ENCODE measurements at regions not wholly inside any gene's neighbourhood (a gene's known extent, or its start where the extent isn't known, plus 50 kb on each side); places are given as distances from the start of the nearest gene placed in this dataset.

DNA sequence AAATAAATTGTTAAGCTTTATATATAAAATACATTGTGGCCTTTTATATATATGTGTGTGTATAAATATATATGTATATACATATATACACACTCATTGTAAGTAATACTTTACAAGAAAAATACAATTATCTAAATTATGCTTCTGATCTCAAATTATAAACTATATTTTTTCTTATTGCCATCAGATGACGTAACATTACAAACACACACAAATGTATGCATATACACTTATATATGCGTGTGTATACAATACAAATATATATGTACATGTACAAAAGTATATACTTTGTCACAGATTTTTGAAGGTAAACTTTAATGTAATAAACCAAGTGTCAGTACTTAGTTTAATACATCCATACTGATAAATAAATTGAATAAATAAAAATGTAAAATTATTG, 278.9 kb upstream of the LMO3 start:
- no peak overlapping the region for H3K27ac Mint-ChIP-seq (ENCODE audit: unreplicated experiment)
- peaks cover 11% of the 10 kb centered on the region for H3K4me1 Mint-ChIP-seq
- H3K4me3 Mint-ChIP-seq: no peak overlapping the region
- H3K36me3 Mint-ChIP-seq (ENCODE audit: low read depth): no peaks in the 10 kb centered on the region
- H3K27me3 Mint-ChIP-seq (ENCODE audit: low read depth): no peaks in the 10 kb centered on the region
- no peak for DNase-seq (ENCODE audit: low read depth, low spot score)
- TF ChIP-seq, protein P1, sequence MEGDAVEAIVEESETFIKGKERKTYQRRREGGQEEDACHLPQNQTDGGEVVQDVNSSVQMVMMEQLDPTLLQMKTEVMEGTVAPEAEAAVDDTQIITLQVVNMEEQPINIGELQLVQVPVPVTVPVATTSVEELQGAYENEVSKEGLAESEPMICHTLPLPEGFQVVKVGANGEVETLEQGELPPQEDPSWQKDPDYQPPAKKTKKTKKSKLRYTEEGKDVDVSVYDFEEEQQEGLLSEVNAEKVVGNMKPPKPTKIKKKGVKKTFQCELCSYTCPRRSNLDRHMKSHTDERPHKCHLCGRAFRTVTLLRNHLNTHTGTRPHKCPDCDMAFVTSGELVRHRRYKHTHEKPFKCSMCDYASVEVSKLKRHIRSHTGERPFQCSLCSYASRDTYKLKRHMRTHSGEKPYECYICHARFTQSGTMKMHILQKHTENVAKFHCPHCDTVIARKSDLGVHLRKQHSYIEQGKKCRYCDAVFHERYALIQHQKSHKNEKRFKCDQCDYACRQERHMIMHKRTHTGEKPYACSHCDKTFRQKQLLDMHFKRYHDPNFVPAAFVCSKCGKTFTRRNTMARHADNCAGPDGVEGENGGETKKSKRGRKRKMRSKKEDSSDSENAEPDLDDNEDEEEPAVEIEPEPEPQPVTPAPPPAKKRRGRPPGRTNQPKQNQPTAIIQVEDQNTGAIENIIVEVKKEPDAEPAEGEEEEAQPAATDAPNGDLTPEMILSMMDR (conservative IDR thresholded peaks at IDR 0.05): no peak
- peaks cover 3% of the 10 kb centered on the region for H3K9me3 Mint-ChIP-seq

DNA sequence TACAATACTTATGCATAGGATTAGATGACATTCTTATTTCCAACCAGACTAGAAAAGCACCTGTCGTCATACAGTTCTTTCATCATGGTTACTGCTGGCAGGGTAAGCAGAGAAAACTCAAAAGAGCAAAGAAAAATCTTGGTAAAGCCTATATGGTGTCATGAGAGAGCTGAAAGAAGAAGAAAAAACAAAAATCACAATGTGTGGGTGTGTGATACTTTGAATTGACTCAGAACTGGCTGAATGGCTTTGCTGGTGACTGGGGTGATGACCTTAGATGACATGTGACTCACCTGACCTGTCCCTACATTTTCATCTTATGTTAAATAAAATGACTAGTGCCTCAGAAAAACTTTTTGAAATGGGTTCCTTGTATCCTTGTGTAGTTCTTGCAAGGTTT, 278.1 kb upstream of the LMO3 start:
- Mint-ChIP-seq H3K9me3 (peaks cover 2% of the 10 kb centered on the region), H3K27ac (ENCODE audit: unreplicated experiment) (no peak overlapping the region), H3K36me3 (ENCODE audit: low read depth) (no peaks in the 10 kb centered on the region), H3K27me3 (ENCODE audit: low read depth) (no peaks in the 10 kb centered on the region), H3K4me3 (no peak overlapping the region), H3K4me1 (peaks cover 11% of the 10 kb centered on the region)
- TF ChIP-seq, protein P1 (conservative IDR thresholded peaks at IDR 0.05): no peak
- no peak for DNase-seq (ENCODE audit: low read depth, low spot score)

DNA sequence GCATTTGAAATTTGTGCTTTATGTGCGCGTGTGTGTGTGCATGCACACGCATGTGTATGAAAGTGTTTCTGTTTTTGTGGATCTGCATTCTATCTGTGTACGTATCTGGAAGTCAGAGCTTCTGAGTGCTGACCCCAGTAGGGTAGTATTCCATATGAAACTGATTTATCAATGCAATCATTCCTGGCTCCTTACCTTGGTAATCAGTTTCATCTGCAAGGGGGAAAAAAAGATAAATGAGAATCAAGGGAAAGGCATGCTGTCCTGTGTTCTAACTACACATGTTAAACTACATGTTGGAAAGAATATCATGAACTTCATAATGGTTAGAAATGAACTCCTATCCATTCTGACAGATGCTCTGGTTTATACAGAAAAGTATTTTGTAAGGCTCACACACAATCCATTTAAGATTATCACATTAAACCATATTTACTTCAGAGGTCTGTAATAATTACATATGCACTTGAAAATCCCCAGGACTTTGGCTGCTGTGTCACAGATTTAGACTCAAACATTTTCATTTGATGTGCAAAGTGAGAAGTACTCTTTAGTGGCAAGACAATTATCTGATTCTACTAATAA, 276.1 kb upstream of the LMO3 start:
- TF ChIP-seq, protein P1 (conservative IDR thresholded peaks at IDR 0.05): no peak
- H3K27me3 Mint-ChIP-seq (ENCODE audit: low read depth): no peaks in the 10 kb centered on the region

DNA sequence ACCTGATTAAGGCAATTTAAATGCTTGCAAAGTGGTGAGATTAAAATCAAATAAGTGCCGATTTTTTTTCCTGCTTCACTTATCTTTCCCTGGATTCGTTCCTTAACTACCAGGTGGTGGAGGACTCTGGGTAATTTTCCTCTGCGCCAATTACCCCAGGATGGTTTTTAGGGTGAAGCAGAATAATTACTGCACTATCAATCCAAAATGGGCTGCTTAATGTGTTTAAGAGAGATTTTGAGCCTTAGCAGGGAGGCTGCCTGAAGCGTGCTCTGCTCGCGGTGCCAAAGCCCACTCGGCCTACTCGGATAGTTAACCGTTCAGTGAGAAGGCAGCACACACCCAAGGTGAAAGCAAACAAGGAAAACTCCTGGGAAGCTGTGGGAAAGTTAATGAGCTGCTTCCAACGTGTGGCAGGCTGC, 274.9 kb upstream of the LMO3 start:
- no peak overlapping the region for H3K4me3 Mint-ChIP-seq
- TF ChIP-seq, protein P1 (conservative IDR thresholded peaks at IDR 0.05): no peak
- no peaks in the 10 kb centered on the region for H3K36me3 Mint-ChIP-seq (ENCODE audit: low read depth)
- H3K27ac Mint-ChIP-seq (ENCODE audit: unreplicated experiment): no peak overlapping the region
- DNase-seq (ENCODE audit: low read depth, low spot score): no peak
- no peaks in the 10 kb centered on the region for H3K9me3 Mint-ChIP-seq
- H3K4me1 Mint-ChIP-seq: peaks cover 11% of the 10 kb centered on the region
- no peaks in the 10 kb centered on the region for H3K27me3 Mint-ChIP-seq (ENCODE audit: low read depth)

More for the DNA sequence above, 276.1 kb upstream of the LMO3 start:
- H3K27ac Mint-ChIP-seq (ENCODE audit: unreplicated experiment): no peak overlapping the region
- peaks cover 11% of the 10 kb centered on the region for H3K4me1 Mint-ChIP-seq
- no peak overlapping the region for H3K4me3 Mint-ChIP-seq
- H3K36me3 Mint-ChIP-seq (ENCODE audit: low read depth): no peaks in the 10 kb centered on the region
- no peaks in the 10 kb centered on the region for H3K9me3 Mint-ChIP-seq
- no peak for DNase-seq (ENCODE audit: low read depth, low spot score)

DNA sequence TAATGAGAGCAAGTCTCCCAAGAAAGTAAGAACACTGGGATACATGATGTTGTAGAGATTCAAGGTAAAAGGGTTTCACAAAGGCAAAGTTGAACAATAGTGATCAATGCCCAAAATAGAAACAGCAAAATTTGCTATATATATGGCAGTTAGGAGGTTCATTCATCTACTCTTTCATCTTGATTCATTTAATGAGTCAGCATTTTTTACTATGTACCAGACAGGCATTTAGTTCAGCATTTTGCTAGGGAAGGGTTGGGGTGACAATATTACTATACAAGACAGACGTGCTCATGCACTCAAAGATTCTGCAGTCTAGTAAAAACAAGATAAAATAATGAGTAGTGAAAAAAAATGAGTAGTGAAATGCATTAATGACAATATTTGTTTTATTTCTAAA, 264.9 kb upstream of the LMO3 start:
- DNase-seq (ENCODE audit: low read depth, low spot score): no peak
- H3K27ac Mint-ChIP-seq (ENCODE audit: unreplicated experiment): no peak overlapping the region
- TF ChIP-seq, protein P1 (conservative IDR thresholded peaks at IDR 0.05): no peak
- H3K36me3 Mint-ChIP-seq (ENCODE audit: low read depth): no peaks in the 10 kb centered on the region
- peaks cover 3% of the 10 kb centered on the region for H3K9me3 Mint-ChIP-seq
- H3K4me3 Mint-ChIP-seq: no peak overlapping the region
- H3K27me3 Mint-ChIP-seq (ENCODE audit: low read depth): no peaks in the 10 kb centered on the region
- no peaks in the 10 kb centered on the region for H3K4me1 Mint-ChIP-seq
